ENCODE measurements at regions not wholly inside any gene's neighbourhood (a gene's known extent, or its start where the extent isn't known, plus 50 kb on each side); places are given as distances from the start of the nearest gene placed in this dataset.

DNA sequence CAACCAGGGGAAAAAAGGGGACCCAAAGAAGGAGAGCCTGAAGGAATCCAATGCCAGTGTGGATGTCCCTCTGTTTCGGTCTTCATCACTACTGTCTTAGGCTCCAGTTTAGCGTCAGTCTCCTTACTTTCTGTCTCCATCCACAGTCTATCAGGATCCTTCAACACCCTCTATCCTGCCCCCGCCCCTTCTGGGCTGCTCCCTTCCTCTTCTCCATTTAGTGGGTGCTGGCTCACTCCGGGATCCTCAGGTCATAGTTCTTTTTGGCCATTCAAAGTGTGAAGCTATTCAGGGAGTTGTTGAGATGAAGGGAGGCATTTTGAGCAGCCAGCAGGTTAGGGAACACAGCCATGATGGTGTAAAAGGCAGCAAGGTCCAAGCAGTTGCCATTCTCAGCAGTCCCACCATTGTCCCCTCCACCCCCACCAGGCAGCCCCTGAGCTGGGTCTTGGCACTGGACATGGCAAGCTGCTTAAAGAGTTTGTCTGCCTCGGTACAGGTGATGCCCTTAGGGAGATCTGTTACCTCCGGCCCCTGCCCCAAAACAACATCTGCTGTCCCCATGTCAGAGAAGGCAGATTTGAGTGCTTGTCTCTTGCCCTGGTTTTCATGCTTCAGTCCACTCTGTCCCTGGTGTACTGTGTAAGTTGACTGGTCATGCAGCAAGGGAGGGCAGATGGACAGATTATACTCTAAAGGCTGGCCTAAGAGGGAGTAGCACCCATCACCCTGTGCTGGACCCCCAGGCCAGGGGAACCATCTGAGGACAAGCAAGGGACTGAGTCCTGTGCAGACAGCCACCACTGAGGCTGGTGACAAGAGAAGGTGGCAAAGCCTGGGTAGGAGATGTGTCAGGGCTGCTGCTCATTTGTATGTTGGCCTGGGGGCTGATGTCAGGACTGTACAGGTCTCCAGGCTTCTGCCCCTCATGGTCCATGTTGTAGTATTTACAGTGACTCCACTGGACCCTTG is 842.0 kb downstream of the HACE1 start:
- DNase-seq = no peak

DNA sequence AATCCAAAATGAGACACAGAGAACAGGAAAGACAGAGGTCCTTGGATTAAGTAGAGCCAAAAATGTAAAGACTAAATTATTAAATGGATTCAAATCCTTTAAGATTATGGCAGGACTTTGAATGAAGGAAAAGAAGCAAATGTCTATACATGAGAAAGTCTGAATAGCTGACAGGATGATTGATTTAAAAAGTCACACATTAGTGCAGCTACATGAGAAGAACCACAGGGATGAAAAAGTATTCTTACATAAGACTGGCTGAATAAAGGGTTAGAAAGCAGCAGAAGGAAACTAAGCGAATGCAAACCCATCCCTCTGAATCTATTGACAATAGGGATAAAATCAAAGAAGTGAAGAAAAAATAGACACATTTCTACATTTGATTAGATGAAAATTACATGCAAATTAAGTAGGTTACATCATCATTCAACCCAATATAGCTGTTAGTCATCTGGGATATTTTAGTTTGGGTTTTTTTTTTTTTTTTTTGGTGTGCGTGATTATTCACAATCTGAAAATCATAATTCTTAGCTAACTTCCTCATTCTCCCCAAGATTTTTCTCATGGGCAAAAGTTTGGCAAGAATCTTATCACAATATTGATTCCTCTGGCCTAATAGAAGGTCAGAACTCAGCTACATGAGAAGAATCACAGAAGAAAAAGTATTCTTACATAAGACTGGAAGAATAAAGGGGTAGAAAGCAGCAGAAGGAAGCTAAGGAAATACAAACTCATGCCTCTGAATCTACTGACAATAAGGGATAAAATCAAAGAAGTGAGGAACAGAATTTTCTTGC is 845.4 kb downstream of the HACE1 start:
- DNase-seq = no peak

DNA sequence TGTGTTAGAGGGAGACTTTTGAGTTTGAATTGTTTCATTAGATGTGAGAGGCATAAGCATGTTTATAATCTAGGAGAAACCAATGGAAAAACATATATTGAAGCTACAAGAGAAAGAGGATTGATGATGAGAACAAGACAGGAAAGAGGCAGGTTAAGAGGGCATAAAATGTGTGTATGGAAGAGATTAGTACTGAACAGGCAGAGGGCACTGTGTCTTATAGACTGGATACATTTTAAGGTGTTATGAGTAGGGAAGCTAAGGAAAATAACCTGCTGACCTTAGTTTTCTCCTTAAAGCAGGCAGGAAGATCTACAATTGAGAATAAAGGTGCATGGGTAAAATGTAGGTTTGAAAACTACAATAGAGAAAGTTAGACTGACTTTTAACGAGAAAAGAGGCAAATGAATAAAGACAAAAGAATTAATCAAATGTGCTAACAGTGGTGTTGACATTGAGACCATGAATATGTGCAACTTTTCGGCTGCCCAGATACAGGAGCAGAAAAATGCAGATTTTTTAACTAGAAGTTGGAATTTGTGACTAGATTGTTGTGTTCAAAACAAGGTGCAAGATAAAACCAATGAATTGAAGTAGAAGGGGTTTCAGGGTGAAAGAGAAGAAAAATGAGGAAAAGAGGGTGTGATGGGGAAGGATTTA is 846.3 kb downstream of the HACE1 start:
- DNase-seq = no peak

DNA sequence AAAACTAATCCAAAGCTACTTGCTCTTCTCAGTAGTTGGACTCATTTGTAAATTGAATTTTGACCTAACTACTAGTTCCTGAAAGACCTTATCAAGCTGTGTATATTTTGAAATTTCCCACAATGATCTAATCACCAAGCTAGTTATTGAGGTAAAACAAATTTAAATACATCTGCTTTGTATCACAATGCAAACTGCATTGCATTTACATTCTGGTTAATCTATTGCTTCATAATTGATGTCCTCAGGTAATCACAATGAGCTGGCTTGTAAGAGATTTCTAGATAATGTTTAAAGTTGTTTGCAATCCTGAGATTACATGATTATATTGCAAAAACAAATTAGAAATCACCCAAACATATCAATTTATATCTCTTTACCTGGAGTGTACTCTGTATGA is 848.8 kb downstream of the HACE1 start:
- DNase-seq = no peak

DNA sequence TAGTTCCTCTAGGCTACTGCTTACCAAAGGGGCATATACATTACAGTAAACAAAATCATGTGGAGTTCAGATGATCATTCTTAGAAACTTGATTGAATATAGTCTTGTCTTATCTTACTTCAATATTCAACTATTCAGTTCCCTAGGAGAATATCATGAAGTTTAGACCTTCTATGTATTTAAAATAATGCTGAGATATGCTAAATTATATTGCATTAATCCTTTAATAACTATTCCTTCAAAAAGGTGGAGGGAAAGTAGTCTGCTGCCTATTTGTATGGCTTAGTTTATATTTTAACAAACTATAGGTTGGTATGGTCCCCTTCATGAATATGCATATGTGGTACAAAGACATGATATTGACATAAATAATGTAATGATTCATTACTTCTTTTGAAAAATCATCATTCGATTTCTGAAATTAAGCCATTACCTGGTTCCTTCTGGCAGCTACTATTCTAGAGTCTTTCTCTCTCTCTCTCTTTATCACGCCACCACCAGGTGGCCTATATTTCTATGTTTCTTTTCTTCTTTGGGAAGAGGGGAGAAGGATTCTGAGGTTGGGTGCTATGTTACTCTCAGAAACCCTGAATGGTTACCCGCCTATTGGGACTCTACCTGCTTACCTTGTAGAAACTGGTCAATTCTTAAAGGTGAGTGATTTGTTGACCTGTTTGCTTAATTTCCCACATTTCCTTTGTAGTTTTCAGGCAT is 855.8 kb downstream of the HACE1 start:
- no peak for DNase-seq

DNA sequence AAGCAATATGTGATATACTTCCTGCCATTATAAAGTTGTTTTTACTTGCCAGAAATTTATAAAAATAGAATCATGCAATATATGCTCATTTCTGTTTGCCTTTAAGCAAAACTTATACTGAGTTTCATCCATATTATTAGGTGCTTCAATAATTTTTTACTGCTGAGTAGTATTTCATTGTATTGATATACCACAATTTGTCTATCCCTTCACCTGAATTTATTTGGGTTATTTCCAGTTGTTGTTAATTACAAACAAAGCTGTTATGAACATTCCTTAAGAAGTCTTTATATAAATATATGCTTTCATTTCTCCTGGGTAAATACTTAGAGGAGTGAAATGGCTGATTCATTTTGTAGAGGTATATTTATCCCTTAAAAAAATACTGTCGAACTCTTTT is 864.1 kb downstream of the HACE1 start:
- no peak for DNase-seq

DNA sequence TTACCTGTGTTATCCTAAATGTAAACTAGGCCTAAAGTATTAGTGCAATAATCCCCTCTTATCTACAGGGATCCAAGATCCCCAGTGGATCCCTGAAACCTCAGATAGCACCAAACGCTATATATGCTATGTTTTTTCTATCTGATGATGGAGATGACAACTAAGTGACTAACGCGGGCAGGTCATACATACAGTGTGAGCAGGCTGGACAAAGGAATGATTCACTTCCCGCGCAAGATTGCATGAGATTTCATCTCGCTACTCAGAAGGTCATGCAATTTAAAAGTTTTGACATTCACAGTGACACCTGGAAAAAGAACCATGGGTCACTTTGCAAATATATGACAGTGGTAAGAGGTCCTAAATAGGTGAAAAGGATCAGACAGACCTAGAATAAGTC is 875.9 kb downstream of the HACE1 start:
- no peak for DNase-seq

DNA sequence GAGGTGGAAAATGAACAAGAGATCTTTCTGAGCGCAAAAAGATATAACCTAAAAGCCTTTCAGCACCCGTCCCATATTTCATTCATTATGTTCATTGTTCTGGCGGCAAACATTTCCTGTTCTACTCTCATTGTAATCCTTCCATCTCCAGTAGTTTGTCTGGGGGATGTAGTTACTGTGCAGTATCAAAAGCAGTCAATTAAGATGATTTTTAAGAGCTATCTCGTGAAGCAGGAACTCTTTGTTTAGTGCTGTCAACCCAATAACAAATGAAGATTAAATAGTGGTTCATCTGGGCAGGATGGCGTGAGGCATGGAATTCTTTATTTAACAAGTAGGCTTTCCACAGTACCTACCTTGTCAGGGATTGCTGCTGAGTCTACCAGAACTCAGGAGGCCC is 876.7 kb downstream of the HACE1 start:
- DNase-seq = no peak

DNA sequence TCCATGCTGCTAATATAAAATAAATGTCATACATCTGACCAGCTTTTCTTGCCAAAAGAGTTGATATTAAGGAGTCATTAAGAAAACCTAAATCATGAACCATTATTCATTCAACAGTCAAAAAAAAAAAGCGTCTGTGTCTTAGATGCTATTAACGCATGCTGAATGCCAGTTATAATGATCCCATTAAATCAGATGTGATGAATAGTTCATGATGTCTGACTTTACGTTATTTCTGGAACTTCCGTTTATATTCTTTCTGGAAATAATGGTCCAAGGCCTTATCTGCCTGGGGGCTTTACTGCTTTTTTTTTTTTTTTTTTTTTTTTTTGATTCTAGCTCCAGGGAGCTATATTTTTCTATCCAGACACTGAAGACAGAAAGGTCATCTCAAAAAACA is 877.1 kb downstream of the HACE1 start:
- no peak for DNase-seq

DNA sequence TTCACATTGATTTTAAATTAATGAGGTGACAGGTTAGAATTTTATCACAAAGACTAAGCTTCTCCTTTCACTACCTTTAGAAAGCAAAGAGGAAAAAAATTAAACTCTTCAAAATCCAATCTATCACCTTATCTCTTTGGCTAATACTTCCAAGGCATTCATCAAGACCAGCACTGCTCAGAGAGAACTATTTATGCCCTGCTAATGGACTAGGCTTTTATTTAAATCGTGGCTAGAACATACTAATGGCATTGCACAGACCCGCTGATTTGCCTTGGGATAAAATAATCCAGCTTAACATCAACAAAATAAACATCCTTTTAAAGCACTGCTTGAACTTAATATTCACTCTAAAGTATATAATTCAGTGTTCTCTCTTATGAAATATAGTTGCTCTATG is 880.4 kb downstream of the HACE1 start:
- DNase-seq = no peak

DNA sequence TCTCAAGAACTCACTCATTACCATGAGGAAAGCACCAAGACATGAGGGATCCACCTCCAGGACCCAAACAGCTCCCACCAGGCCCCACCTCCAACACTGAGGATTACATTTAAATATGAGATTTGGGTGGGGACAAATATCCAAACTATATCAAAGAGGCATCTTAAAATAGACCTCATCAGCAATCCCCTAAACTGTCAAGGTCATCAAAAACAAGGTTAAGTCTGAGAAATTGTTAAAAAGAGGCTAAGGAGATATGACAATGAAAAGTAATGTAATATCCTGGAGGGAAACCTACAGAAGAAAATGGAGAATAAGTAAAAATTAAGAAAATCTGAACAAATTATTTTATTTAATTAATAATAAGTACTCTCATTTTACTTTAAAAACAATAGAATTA is 922.3 kb downstream of the HACE1 start:
- DNase-seq = no peak

DNA sequence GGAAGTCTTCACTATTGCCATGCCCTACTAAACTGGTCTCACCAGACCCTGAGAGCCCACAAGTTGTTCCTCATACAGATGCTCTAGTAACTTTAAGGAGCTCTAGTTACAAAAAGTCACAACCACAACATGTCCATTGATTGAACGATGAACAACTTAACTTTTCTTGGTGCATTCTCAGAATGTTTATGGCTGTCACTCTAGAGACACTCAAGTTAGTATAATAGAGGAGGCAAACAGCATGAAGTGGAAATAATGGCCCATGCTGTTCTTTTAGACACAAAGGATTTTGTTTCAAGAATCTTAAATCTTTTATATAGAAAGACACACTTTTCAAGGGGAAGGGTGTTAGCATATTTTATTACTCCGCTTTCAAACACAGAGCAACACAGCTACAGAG is 934.4 kb downstream of the HACE1 start:
- DNase-seq = no peak

DNA sequence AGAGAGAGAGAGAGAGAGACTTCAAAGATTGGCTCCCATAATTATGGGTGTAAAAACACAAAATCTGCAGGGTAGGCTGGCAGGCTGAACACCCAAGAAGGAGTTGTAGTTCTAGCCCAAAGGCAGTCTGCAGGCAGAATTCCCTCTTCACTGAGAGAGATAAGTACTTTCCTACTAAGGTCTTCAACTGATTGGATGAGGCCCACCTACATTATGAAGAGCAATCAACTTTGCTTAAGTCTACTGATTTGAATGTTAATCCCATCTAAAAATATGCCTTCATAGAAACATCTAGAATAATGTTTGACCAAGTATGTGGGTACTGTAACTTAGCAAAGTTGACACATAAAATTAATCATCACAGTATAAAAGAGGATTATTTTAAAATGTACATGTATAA is 949.7 kb downstream of the HACE1 start:
- no peak for DNase-seq

DNA sequence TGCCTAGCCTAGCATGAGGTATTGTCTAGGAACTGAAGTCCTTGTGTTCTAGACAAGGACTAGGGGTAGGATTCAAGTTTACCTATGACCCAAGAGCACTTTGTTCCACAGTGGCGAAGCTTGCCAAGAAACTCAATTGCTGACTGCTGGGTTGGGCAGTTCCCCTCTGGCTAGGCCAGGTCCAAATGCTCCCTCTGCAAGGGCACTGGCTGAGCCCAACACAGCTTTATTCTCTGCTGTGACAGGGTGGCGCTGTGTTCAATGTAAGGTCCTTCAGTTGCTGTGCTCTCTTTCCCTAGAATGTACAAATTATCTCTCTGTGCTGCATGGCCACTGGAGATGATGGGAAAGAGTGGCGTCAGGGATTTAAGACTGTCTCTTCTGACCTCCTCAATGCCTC is 950.8 kb downstream of the HACE1 start:
- no peak for DNase-seq

DNA sequence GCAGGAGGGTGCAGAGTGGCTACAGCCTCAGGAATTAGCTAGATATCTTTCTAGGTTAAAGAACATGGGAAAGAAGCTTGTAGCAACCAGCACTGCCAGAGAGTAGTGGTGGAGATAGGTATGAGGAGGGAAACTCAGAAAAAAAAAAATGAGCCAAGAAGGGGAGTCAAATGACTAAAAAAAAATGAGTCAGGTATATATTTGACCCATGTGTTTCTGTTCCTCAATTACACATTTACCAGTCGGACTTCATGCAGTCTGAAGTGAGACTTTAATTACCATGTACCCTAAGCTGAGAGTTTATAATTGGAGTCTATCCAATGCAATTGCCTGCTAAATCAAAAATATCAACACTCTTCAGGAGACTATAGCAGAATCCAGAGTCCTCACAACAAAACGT is 964.6 kb downstream of the HACE1 start:
- DNase-seq = no peak

DNA sequence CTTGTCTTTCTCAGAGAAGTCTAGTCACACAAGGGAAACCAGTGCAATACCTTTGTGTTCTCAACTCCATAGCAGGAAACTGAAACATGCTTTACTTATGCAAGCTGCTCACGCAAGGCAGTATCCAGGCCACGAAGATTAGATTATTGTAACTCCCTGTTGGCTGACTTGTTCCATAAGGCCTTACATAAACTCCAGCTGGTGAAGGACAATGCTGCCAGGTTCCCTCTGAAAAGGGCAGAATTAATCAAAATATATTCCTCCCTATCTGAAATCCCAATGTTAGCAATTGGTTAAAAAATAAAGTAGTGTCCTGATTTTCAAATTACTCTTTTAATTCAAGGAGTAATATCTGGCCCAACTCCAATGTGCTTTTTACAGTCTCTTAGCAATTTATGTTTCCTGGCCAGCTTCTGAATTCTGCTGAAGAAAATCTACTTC is 966.6 kb downstream of the HACE1 start:
- DNase-seq = no peak

DNA sequence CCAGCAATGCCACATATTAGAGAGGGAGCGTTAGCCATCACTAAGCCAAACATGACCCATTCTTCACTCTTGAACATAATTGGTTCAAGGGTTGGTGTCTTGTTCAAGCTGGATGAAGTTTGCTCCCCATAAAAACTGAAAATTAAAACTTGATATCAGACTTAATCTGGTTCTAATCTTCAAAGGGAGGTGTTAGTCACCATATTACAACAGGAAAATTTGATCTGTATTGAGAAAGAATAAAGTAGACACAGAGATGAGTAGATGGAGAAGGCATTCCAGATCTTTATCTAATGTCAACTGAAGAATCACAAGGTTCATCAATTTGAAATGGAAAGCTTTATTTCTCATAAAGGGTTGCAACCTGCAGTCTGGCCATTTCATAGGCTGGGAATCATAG is 972.8 kb downstream of the HACE1 start:
- DNase-seq = no peak

DNA sequence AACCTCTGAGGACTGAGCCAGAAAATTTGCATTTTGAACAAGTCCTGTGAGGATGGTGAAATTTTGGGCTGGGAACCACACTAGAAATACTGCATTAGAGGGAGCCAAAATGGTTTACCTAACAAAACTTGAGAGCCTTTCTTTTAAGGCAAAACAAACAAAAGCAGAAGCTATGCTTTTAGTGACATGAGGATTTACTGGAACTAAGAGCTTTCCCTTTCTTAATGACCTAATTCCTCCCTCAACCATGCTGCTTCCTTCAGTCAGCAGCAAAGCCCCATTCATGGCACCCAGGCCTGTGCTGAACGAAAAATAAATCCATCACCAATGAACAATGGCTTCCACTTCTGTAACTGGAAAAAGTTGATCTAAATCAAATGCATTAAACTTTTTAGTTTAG is 974.3 kb downstream of the HACE1 start:
- DNase-seq = no peak

DNA sequence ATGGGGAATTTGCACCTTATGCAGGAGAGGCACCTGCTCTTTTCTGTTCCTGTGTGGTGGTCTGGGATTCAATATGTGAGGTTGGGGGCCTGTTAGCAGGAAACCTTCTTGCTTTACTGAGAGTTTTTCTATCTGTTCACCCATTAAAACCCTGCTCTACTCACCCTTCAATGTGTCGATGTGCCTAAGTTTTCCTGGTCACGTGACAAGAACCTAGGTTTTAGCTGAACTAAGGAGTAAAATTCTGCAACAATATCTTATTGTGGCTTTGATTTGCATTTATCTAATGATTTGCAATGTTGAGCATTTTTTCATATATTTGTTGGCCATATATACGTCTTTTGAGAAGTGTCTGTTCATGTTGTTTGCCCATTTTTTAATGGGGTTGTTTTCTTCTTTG is 979.9 kb downstream of the HACE1 start:
- DNase-seq = no peak

DNA sequence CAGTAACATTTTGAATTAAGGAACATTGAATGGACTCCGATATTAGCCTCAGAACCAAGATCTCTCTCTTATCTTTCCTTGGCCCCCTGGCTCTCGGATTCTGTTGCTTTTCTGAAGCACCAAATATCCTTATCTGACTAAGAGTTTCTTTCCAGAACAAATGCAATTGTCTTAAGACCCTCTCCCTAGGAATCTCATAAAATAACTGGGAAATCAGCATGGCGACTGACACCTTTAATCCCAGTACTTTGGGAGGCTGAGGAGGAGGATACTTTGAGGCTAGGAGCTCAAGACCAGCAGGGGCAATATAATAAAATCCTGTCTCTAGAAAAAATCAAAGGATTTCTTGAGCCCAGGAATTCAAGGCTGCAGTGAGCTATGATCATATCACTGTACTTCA is 984.5 kb downstream of the HACE1 start:
- DNase-seq = no peak

DNA sequence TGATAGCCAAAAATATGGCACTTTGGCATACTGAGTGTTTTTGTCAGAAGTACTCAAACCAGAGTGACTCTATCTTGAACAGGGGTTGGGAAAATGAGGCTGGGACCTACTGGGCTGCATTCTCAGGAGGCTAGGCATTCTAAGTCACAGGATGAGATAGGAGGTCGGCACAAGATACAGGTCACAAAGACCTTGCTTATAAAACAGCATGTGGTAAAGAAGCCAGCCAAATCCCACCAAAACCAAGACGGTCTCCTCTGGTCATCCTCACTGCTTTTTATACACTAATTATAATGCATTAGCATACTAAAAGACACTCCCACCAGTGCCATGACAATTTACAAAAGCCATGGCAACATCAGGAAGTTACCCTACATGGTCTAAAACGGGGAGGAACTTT is 985.1 kb downstream of the HACE1 start:
- no peak for DNase-seq

DNA sequence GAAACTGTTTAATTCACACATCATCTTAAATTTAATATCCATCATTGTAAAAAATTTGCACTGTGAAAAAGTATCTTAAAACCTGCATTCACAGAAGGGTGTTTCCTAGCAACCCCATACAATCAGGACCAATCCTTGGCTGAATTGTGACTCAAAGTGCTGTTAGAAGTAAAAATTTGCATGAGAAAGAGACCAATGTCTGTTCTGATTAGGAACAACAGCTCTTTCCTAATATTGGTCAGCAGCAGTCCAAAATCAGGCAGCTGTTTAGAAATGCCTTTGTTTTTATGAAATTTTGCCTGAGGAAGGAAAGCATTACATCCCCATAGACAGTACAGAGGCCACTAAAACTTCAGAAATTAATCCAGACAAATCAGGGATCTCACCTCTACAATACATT is 987.0 kb downstream of the HACE1 start:
- no peak for DNase-seq

DNA sequence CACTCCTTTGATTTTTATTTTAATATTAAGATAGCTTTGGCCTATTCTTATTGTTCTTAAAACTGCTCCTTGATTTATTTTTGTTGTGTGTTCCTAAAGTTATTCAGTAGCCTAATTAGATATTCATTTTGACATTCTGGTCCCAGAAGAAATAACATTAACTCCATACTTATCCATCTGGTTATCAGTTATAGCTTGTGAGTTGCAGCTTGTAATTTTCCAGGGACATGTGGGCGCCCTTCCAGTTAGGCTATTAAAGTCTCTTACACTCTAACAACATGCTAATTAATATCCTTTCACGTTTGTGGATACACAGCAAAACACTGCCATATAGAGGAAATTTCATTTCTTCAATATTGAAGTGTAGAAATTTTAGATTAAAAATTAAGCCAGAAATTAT is 987.5 kb downstream of the HACE1 start:
- DNase-seq = no peak
